Hepatic stellate cell (primary cell): ENCODE measurements at regions not wholly inside any gene's neighbourhood (a gene's known extent, or its start where the extent isn't known, plus 50 kb on each side); places are given as distances from the start of the nearest gene placed in this dataset.
"Not testable (repeated sequence)": the region's sequence is repeated elsewhere in the genome, so short reads cannot be mapped to it uniquely, and the experiment has no call there.

Experiments
- DNase-seq: peaks from one replicate; pipeline ENCODE4 v3.0.0; 2011; ENCODE audit warnings: low spot score

GRCh38 chr5:136622747-136623146, 257.4 kb upstream of the TRPC7 start:
- DNase-seq = no peak

- no peak for DNase-seq
These were observed 256.4 kb upstream of the TRPC7 start for GRCh38 chr5:136621743-136622142.

- no peak for DNase-seq
These were observed 255.3 kb upstream of the TRPC7 start for GRCh38 chr5:136620621-136621020.

GRCh38 chr5:136620016-136620419, 254.7 kb upstream of the TRPC7 start:
- peak; percentile 5 for DNase-seq

- no peak for DNase-seq
These were observed 254.2 kb upstream of the TRPC7 start for GRCh38 chr5:136619556-136619955.

- DNase-seq = no peak
These were observed 250.1 kb upstream of the TRPC7 start for GRCh38 chr5:136615251-136616119.

GRCh38 chr5:136613230-136613629, 247.9 kb upstream of the TRPC7 start:
- no peak for DNase-seq

GRCh38 chr5:136605638-136606037, 240.3 kb upstream of the TRPC7 start:
- peak; percentile 12 for DNase-seq

- DNase-seq = no peak
These were observed 235.0 kb upstream of the TRPC7 start for GRCh38 chr5:136600306-136600705.

- no peak for DNase-seq
These were observed 233.6 kb upstream of the TRPC7 start for GRCh38 chr5:136598802-136599404.

GRCh38 chr5:136594416-136594815, 229.1 kb upstream of the TRPC7 start:
- DNase-seq = no peak

GRCh38 chr5:136590581-136590980, 225.2 kb upstream of the TRPC7 start:
- no peak for DNase-seq

GRCh38 chr5:136586196-136586595, 220.9 kb upstream of the TRPC7 start:
- DNase-seq = no peak

- no peak for DNase-seq
These were observed 219.1 kb upstream of the TRPC7 start for GRCh38 chr5:136584474-136584873.

- DNase-seq = no peak
These were observed 213.9 kb upstream of the TRPC7 start for GRCh38 chr5:136579238-136579637.

GRCh38 chr5:136569875-136570274, 204.5 kb upstream of the TRPC7 start:
- not testable (repeated sequence) for DNase-seq

- DNase-seq = not testable (repeated sequence)
These were observed 200.1 kb upstream of the TRPC7 start for GRCh38 chr5:136565457-136565856.

- not testable (repeated sequence) for DNase-seq
These were observed 199.7 kb upstream of the TRPC7 start for GRCh38 chr5:136565050-136565449.

- DNase-seq = not testable (repeated sequence)
These were observed 199.1 kb upstream of the TRPC7 start for GRCh38 chr5:136564431-136564830.

GRCh38 chr5:136563489-136563888, 198.1 kb upstream of the TRPC7 start:
- DNase-seq = no peak

GRCh38 chr5:136560126-136560525, 194.8 kb upstream of the TRPC7 start:
- no peak for DNase-seq

- no peak for DNase-seq
These were observed 194.3 kb upstream of the TRPC7 start for GRCh38 chr5:136559651-136560050.

GRCh38 chr5:136547096-136547495, 181.8 kb upstream of the TRPC7 start:
- DNase-seq = not testable (repeated sequence)

GRCh38 chr5:136546441-136546840, 181.1 kb upstream of the TRPC7 start:
- DNase-seq = not testable (repeated sequence)
